ENCODE measurements at regions not wholly inside any gene's neighbourhood (a gene's known extent, or its start where the extent isn't known, plus 50 kb on each side); places are given as distances from the start of the nearest gene placed in this dataset.

- TF ChIP-seq CTCF (IDR thresholded peaks at IDR 0.05), result no peak
- TF ChIP-seq POLR2A (IDR thresholded peaks at IDR 0.05), result no peak
- TF ChIP-seq EP300 (IDR thresholded peaks at IDR 0.05), result no peak
These were observed 136.9 kb upstream of the FBXO11 start for GRCh38 chr2:48043131-48043700.

All from ovary (tissue), 3 donors.